Activated CD4-positive, alpha-beta T cell treated with anti-CD3 and anti-CD28 coated beads, Interleukin-2, amount 10 ng/mL, durations not matched to agents 7 days and 5 days (primary cell): ENCODE measurements at regions not wholly inside any gene's neighbourhood (a gene's known extent, or its start where the extent isn't known, plus 50 kb on each side); places are given as distances from the start of the nearest gene placed in this dataset.

Source experiments
- CTCF ChIA-PET: fragments of 350-600 bp; sonication (Branson Sonifier 250); formaldehyde crosslinking; loops from one replicate; lab custom pipeline; 2021; ENCODE audit warnings: antibody characterized with exemption; lab: Charles Lee
- POLR2A ChIA-PET: fragments of 350-600 bp; sonication (Branson Sonifier 250); formaldehyde crosslinking; loops from one replicate; lab custom pipeline; 2021; ENCODE audit warnings: antibody characterized with exemption; lab: Charles Lee
- DNase-seq: peaks from one replicate; pipeline ENCODE4 v3.0.0-alpha.2; 2020
- H3K27ac Mint-ChIP-seq: one replicate; pipeline ENCODE4 v1.8.0; 2021; ENCODE audit warnings: mild to moderate bottlenecking, moderate library complexity, mixed read lengths
- H3K27me3 Mint-ChIP-seq: one replicate; pipeline ENCODE4 v1.8.0; 2021; ENCODE audit warnings: mixed read lengths
- H3K36me3 Mint-ChIP-seq: one replicate; pipeline ENCODE4 v1.8.0; 2021; ENCODE audit warnings: low read depth, mixed read lengths
- H3K4me1 Mint-ChIP-seq: one replicate; pipeline ENCODE4 v1.8.0; 2021; ENCODE audit warnings: mixed read lengths
- H3K4me3 Mint-ChIP-seq: one replicate; pipeline ENCODE4 v1.8.0; 2021; ENCODE audit warnings: mild to moderate bottlenecking, moderate library complexity, mixed read lengths
- H3K9me3 Mint-ChIP-seq: one replicate; pipeline ENCODE4 v1.8.0; 2021; ENCODE audit warnings: mixed read lengths

GRCh38 chr5:132130918-132131715 is 57.5 kb downstream of the CSF2 start:
- POLR2A ChIA-PET, result no interaction called here
- Mint-ChIP-seq H3K27me3 (peaks cover 45% of the 10 kb centered on the region), H3K27ac (no peak overlapping the region), H3K36me3 (peaks cover 12% of the 10 kb centered on the region), H3K9me3 (peaks cover 13% of the 10 kb centered on the region), H3K4me3 (no peak overlapping the region), H3K4me1 (no peaks in the 10 kb centered on the region)
- no peak for DNase-seq
- CTCF ChIA-PET, result interaction anchor here (1.1 kb wide), 1 partner anchor 25 kb away, joined by 3 read pairs; no protein-coding TSS in a partner anchor

GRCh38 chr5:132132138-132132537 is 58.5 kb downstream of the CSF2 start:
- POLR2A ChIA-PET, result no interaction called here
- H3K4me3 Mint-ChIP-seq, result no peak overlapping the region
- CTCF ChIA-PET, result interaction anchor here (1.1 kb wide), 1 partner anchor 27 kb away, joined by 3 read pairs; no protein-coding TSS in a partner anchor

DNA sequence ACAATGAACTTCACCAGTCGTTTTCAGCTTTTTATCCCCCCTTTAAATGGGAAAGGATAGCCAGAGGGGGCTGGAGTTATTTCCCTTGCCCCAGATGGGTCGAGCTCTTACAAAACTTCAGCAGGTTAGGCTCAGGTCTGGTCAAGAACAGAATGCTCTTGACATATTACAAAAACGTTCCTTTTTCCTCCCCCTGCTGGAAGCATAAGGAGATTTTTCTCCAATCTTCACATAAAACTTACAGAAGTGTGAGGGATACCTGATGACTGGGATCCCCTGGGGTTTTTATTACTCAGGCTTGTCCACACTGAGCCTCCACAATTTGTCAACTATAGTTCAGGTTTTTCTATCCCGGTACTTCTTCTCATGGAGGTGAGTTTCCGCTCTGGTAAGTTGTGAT is 60.8 kb downstream of the CSF2 start:
- Mint-ChIP-seq H3K27me3 (peaks cover 51% of the 10 kb centered on the region), H3K9me3 (peaks cover 3% of the 10 kb centered on the region), H3K4me1 (no peaks in the 10 kb centered on the region), H3K4me3 (no peak overlapping the region), H3K36me3 (peaks cover 2% of the 10 kb centered on the region), H3K27ac (no peak overlapping the region)
- CTCF ChIA-PET, result interaction anchor here (0.9 to 1.5 kb wide), 2 partner anchors 57 to 71 kb away, joined by 3 to 4 read pairs; no protein-coding TSS in a partner anchor
- DNase-seq, result no peak
- POLR2A ChIA-PET, result no interaction called here

More at GRCh38 chr5:132132138-132132537, 58.5 kb downstream of the CSF2 start:
- Mint-ChIP-seq H3K27me3 (peaks cover 47% of the 10 kb centered on the region), H3K4me1 (no peaks in the 10 kb centered on the region), H3K27ac (no peak overlapping the region), H3K9me3 (peaks cover 13% of the 10 kb centered on the region), H3K36me3 (peaks cover 10% of the 10 kb centered on the region)
- no peak for DNase-seq

DNA sequence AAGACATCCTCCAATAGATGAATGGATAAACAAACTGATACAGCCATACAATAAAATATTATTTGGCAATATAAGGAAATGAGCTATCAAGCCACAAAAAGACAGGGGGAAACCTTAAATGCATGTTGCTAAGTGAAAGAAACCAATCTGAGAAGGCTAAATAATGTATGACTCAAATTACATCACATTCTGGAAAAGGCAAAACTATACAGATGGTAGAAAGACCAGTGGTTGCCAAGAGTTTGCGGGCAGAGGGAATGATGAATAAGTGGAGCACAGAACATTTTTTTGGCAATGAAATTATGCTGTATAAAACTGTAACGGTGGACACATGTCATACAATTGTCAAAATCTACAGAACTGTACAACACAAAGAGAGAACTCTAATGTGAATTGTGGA is 63.3 kb downstream of the CSF2 start:
- Mint-ChIP-seq H3K36me3 (peaks cover 9% of the 10 kb centered on the region), H3K27ac (no peak overlapping the region), H3K9me3 (peaks cover 9% of the 10 kb centered on the region), H3K4me3 (no peak overlapping the region), H3K4me1 (no peaks in the 10 kb centered on the region), H3K27me3 (peaks cover 71% of the 10 kb centered on the region)
- no peak for DNase-seq
- CTCF ChIA-PET, result interaction anchor here (1.4 kb wide), 1 partner anchor 17 kb away, joined by 4 read pairs; no protein-coding TSS in a partner anchor
- POLR2A ChIA-PET, result no interaction called here

DNA sequence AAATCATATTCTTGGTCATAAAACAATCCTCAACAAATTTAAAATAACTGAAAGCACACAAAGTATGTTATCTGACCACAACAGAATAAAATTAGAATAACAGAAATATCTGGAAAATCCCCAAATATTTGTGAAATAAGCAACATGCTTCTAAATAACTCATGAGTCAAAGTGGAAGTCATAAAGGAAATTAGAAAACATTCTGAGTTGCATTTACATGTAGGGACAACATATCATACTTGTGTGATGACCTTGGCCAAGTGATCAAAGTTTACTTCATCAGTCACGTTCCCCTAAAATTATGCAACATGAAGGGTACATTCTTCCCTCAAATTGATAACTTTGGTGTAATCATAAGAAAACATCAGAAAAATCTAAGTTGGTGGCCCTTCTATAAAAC is 64.7 kb downstream of the CSF2 start:
- Mint-ChIP-seq H3K27me3 (peaks cover 70% of the 10 kb centered on the region), H3K9me3 (peaks cover 15% of the 10 kb centered on the region), H3K27ac (no peak overlapping the region), H3K4me3 (no peak overlapping the region), H3K4me1 (no peaks in the 10 kb centered on the region), H3K36me3 (peaks cover 15% of the 10 kb centered on the region)
- DNase-seq, result no peak
- CTCF ChIA-PET, result no interaction called here
- POLR2A ChIA-PET, result no interaction called here
